Activated T-cell treated with anti-CD3 and anti-CD28 coated beads, Interleukin-2, amount 50 U/mL, for 1 hour (primary cell): ENCODE measurements at regions not wholly inside any gene's neighbourhood (a gene's known extent, or its start where the extent isn't known, plus 50 kb on each side); places are given as distances from the start of the nearest gene placed in this dataset.

ENCODE experiments used
- DNase-seq: peaks from one replicate; pipeline ENCODE4 v3.0.0-alpha.2; 2020

DNA sequence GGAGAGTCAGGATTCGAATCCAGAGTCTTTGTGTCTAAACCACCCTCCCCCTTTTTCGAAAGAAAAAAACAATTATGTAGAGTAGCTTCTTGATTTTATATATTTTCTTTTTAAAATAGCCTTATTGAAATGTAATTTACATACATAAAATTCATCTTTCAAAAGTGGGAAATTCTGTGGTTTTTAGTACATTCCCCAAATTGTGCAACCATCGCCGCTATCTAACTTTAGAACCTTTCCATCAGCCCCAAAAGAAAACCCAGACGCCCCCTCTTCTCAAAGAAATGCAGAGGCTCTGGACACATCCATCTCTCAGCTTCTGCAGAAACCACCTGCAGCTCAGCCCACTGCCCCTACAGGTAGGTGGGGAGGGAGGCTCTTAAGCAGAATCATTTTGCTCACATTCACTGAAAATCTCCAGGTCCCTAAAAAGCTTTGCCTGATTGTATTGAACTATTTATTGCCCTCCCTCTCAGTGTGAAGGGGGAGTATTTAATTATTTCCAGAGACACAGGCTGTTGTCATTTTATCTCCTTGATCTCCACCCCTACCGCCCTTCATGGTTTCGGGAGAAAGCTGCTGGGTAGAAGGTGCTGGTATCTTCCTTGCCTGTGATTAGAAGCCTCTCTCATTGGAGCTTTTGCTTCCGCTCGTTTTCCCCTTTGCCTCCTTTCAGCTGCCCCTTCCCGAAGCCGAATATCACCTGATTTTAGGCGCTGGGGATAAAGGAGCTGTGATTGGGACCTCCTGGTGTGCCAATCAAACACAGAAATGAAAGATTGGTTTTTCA is 68.7 kb upstream of the KCNG1 start:
- no peak for DNase-seq

DNA sequence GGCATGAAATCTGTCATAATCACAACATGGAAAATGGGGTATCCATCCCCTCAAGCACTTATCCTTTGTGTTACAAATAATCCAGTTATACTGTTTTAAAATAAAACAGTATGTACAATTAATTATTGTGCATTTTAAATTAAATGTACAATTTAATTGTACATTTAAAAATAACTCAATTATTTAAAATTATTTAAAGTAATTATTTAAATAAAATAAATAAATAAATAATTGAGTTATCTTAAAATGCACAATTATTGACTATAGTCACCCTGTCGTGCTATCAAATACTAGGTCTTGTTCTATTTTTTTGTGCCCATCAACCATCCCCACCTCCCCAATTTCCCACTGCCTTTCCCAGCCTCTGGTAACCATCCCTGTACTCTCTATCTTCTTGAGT is 66.9 kb upstream of the KCNG1 start:
- DNase-seq: no peak

DNA sequence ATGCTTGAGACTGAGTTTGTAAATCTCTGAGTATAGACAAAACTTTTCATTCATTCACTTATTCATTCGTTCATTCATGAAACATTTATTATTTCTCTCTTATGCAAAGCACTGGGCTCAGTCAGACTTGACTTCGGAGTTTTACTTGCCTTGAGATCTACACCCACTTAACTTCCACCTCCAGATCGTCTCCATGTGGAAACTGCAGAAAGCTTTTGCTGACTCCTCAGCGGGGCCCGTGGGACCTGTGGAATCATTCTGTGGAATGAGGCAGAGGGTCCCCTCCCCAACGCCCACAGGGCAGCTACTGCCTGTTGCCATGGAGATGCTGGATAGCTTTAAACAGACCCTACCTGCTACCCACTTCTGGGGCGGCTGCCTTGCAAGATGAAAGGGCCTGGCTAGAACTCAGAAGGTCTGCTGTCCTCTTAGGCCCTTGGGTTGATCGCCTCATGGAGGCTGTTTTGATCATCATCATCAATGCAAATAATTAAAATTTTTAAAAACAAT is 66.4 kb upstream of the KCNG1 start:
- no peak for DNase-seq

DNA sequence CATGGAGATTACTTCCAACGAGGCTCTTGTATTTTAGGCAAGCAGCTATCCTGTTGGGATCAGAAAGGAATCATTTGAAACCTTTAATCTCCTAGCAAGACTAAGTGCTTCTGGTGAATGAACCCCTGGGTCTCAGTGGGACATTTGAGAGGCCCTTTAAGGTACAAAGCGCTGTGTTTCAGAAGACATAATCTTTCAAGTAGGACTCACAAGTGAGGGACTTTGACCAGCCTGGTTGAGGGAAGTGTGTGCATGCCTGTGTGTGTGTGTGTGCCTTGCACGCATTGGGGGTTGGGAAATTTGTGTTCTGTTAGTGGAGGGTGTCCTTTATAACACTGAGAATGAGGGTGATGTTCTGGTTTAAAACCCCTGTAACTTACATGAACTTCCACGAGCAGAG is 64.4 kb upstream of the KCNG1 start:
- DNase-seq: no peak

DNA sequence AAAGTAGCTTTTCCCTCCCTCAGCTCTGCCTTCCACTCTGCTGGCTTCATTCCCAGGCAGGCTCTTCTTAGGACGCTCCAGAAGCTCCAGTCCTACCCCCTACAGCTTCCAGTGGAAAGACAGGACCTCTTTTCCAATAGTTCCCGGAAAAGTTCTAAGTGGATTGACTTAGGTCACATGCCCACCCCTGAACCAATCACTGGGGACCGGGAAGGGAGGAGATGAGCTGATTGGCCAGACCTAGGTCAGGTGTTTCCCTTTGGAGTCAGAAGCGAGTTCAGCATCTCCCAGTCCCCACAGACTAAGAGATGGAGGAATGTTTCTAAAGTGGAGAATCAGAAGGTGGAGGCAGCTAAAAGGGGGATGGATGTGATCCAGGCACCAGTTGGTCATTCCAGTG is 62.9 kb upstream of the KCNG1 start:
- no peak for DNase-seq

DNA sequence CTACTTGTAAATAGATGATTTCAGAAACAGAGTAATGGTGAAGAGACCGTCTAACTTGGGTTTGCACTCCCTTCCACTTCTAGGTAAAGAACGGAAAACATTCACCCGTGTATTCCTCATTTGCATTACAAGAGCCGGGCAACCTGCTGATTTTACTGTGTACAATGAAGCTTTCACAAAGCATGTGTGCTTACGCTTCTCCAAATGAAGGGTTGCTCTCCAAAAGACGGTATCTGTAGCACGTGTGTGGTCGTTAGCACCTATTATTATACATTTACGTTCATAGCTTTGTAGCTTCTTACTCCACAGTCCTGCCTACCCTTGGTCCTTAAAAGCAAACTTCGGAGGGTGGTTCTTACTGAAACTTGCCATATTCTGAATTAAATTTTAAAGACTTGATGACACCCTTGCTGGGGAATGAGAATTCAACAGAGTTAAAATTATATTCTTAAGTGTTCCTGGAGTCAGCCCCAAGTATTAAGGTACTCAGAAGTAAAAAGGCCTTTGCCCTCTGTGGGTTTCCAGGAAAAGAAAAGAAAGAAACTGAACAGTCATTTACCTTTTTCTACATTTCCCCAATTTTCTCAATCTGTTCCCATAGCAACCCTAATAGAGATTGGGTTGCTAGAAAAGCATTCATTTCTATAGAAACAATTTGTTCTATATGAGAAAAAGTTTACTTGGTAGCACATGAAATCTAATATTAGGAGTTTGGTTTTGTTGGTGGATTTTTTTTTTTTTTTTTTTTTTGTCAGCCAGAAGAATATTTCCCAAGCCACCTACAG is 61.9 kb upstream of the KCNG1 start:
- no peak for DNase-seq

DNA sequence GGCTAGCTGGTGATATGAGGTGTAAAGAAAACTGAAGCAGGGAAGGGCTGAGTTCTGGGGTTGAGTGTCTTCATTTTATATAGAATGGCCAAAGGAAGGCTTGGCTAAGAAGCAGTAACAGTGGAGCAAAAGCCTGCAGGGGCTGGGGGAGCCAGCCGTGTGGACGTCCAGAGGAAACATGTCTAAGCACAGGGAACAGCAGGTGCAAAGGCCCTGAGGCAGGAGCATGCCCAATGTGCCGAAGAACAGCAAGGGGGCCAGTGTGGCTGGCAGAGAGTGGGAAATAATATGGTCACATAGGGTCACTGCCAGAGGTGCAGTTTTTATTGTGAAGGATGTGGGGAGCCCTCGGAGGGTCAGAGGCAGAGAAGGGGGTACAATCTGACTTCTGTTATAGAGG is 60.5 kb upstream of the KCNG1 start:
- DNase-seq: no peak

DNA sequence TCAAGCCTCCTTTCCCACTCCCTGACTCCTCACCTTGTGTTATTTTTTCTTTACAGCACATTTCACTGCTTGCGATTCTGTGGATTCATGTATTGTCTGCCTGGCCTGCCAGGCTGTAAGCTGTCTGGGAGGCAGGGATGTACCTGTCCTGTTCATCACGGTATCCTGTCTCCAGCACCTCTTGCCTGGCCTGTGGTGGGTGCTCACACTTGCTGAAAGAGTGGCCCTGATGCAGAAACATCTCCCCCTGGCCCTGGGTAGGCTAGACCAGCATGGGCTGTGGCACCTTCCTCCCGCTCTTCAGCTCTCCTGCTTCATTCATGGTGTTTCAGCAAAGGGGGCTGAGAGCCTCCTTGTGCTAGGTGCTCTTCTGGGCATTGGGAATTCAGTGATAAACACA is 60.1 kb upstream of the KCNG1 start:
- no peak for DNase-seq

DNA sequence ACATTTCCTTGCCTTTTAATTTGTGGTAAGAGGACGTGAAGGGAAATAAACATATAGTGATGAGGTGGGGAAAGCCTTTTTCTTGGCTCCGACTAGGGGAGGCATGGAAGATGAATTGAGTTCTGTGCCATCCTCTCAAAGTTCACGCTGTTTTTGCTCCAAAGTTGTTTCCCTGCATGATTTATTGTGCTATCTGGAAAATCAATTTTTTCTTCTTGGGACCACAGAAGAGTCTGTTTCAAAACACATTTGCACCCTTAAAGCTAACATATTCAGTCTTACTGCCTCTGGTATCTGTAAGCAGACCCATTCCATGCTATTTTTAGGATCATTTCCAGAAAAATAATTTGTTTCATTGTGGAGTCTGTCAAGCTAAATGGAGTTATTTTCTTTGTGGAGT is 57.6 kb upstream of the KCNG1 start:
- DNase-seq: no peak

DNA sequence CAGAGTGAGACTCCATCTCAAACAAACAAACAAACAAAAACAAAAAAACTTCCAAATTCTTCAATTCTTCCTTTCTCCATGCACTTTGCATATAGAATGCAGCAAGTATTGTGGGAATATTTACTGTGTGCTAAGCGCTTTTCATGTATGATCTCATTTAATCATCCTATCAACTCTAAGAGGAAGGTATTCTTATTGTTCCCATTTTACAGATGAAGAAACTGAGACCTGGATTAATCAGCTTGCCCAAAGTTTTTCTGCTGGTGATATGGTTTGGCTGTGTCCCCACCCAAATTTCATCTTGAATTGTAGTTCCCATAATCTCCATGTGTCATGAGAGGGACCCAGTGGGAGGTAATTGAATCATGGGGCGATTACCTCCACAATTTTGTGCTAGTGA is 56.6 kb upstream of the KCNG1 start:
- DNase-seq: no peak

DNA sequence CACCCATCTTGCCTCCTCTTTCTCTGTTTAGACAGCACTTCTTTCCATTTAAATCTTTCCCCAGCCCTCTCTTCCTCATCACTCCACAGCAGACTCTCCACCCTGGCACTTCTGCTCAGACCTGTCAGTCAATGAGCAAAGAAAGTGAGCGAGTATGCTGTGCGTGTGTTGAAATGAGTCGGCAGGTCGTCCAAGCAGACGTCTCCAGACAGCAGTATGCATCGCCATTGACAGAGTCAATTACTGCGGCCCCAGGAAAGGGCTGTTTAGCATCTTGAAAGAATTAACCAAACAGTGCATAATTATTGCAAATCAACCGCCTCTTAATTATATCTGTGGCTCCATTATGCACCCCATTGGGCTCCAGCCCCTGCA is 54.8 kb upstream of the KCNG1 start:
- no peak for DNase-seq

DNA sequence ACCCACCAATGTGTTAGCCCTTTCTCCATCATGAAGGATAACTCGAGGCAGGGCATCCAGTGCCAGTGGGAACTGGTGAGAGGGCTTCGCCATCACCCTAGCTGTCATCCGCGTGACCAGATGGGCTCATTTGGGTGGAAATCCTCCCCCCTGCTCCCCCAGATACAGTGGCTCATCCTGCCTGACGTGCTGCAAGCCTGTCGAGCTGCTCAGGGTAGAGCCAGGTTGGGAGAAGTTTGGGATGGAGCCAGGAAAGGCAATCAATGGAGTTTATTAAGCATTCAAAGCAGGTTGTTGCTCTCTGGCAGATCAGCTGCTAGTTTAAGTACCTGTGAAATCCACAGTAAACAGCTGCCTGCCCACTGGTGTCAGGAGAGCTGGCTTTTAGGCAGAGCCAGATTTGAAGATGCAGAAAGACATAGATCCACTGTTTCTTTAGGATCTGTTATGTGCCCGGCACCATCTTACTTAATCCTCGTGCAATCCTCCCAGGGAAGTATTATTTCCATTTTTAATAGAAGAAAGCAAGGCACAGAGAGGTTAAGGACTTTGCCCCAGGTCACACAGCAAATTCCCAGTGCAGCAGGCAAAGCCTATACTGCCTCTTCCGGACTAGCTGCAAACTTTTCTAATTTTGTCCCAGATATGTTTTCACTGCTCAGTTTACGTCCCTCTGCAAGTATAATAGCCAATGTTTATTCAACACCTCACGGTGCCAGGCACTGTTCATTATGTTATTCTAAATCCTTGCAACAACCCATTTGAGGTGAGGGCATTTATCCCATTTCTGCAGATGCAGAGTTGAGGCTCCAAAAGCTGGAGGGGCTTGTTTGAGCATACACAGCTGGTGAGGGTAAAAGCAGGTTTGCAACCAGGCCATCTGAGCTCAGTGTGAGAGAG is 54.1 kb upstream of the KCNG1 start:
- DNase-seq: no peak

DNA sequence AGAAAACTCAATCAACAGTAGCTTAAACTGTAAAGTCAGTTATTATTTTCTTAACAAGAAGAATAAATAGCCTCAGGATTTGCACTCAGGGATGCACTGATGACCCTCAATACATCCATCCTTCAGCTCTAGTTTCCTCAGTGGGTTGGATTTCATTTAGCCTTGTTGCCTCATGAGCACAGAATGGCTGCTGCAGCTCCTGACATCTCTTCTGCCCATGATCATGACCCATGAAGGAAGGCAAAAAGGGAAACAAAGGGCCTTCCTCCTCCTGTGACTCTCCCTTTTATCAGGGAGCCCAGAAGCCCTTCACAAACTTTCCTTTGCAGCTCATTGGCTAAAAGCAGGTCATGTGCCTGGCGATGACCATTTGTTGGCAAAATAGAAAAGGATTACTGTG is 51.2 kb upstream of the KCNG1 start:
- DNase-seq: no peak
